Lower lobe of right lung (tissue), 2 donors: ENCODE measurements at regions not wholly inside any gene's neighbourhood (a gene's known extent, or its start where the extent isn't known, plus 50 kb on each side); places are given as distances from the start of the nearest gene placed in this dataset.
A peak's percentile ranks its signal among the peaks of the same experiment; 100 is the strongest.

Source experiments
- ATAC-seq, 2 donors: fragments of 200-7000 bp; cut with Tn5 transposase; one replicate each; pipeline ENCODE4 v1.9.1; 2020 to 2022; ENCODE audit warnings: mild to moderate bottlenecking in 2 of 2, moderate library complexity in 2 of 2
- DNase-seq: peaks from one replicate; pipeline ENCODE4 v3.0.0-alpha.2; 2020
- H3K27ac ChIP-seq: fragments of 200-600 bp; one replicate; pipeline ENCODE4 v1.8.0; 2022
- H3K27me3 ChIP-seq: fragments of 200-600 bp; one replicate; pipeline ENCODE4 v1.8.0; 2022; ENCODE audit warnings: low read depth
- H3K36me3 ChIP-seq: fragments of 200-600 bp; one replicate; pipeline ENCODE4 v1.8.0; 2022; ENCODE audit warnings: mild to moderate bottlenecking
- H3K4me1 ChIP-seq: fragments of 200-600 bp; one replicate; pipeline ENCODE4 v1.8.0; 2022
- H3K4me3 ChIP-seq: fragments of 200-600 bp; one replicate; pipeline ENCODE4 v1.8.0; 2022; ENCODE audit warnings: mild to moderate bottlenecking
- H3K9me3 ChIP-seq: fragments of 200-600 bp; one replicate; pipeline ENCODE4 v1.8.0; 2022
- CTCF ChIP-seq: fragments of 200-600 bp; IDR thresholded peaks from one replicate; pipeline ENCODE4 v1.8.0; 2022; ENCODE audit warnings: antibody characterized with exemption, mild to moderate bottlenecking
- intact Hi-C: fragments of 100-400 bp; cut with DNase I; formaldehyde crosslinking; loops from one replicate; pipeline ENCODE4 v1.11.0; 2022
- donor health status: DM: no; HTN: yes; CAD: no; lungs with severe emphysema.

- Histone ChIP-seq H3K4me3 (no peak overlapping the region), H3K36me3 (peaks cover 9% of the 10 kb centered on the region), H3K27me3 (no peaks in the 10 kb centered on the region), H3K4me1 (peaks cover 4% of the 10 kb centered on the region), H3K9me3 (no peaks in the 10 kb centered on the region), H3K27ac (no peak overlapping the region)
- TF ChIP-seq CTCF, result no peak
- intact Hi-C loops, result no loop called here
- ATAC-seq (no peak), DNase-seq (no peak)
Observed at GRCh38 chr7:22949221-22949620, 64.7 kb downstream of the HYCC1 start.

- intact Hi-C loops, result no loop called here
- Histone ChIP-seq H3K9me3 (no peaks in the 10 kb centered on the region), H3K4me1 (peaks cover 4% of the 10 kb centered on the region), H3K36me3 (peaks cover 9% of the 10 kb centered on the region), H3K4me3 (no peak overlapping the region), H3K27ac (no peak overlapping the region), H3K27me3 (no peaks in the 10 kb centered on the region)
- ATAC-seq, result no peak
- no peak for TF ChIP-seq CTCF
- DNase-seq, result no peak
Observed at GRCh38 chr7:22948770-22949169, 65.2 kb downstream of the HYCC1 start.

- Histone ChIP-seq H3K27me3 (no peaks in the 10 kb centered on the region), H3K27ac (no peak overlapping the region), H3K9me3 (no peaks in the 10 kb centered on the region), H3K4me1 (peaks cover 4% of the 10 kb centered on the region), H3K4me3 (no peak overlapping the region), H3K36me3 (peaks cover 9% of the 10 kb centered on the region)
- ATAC-seq, result no peak
- no peak for DNase-seq
- no peak for TF ChIP-seq CTCF
- intact Hi-C loops, result no loop called here
Observed at GRCh38 chr7:22945584-22945983, 68.3 kb downstream of the HYCC1 start.

GRCh38 chr7:22944510-22944909, 69.4 kb downstream of the HYCC1 start:
- no peak overlapping the region for H3K4me3 ChIP-seq
- ATAC-seq (peak in 1 of 2 donors; percentile 49), DNase-seq (no peak)
- H3K27ac ChIP-seq, result no peak overlapping the region
- no peaks in the 10 kb centered on the region for H3K9me3 ChIP-seq
- no peak for TF ChIP-seq CTCF
- H3K27me3 ChIP-seq, result no peaks in the 10 kb centered on the region
- intact Hi-C loops, result no loop called here
- no peaks in the 10 kb centered on the region for H3K4me1 ChIP-seq
- H3K36me3 ChIP-seq, result peaks cover 9% of the 10 kb centered on the region

- no peaks in the 10 kb centered on the region for H3K27me3 ChIP-seq
- ATAC-seq (peak; percentile 49 to 54), DNase-seq (no peak)
- H3K4me3 ChIP-seq, result no peak overlapping the region
- peaks cover 9% of the 10 kb centered on the region for H3K36me3 ChIP-seq
- H3K9me3 ChIP-seq, result no peaks in the 10 kb centered on the region
- intact Hi-C loops, result no loop called here
- no peak for TF ChIP-seq CTCF
- no peak overlapping the region for H3K27ac ChIP-seq
- no peaks in the 10 kb centered on the region for H3K4me1 ChIP-seq
Observed at GRCh38 chr7:22944022-22944421, 69.9 kb downstream of the HYCC1 start.

GRCh38 chr7:22942191-22942590, 71.7 kb downstream of the HYCC1 start:
- Histone ChIP-seq H3K27ac (no peak overlapping the region), H3K27me3 (no peaks in the 10 kb centered on the region), H3K4me1 (no peaks in the 10 kb centered on the region), H3K4me3 (no peak overlapping the region), H3K9me3 (no peaks in the 10 kb centered on the region), H3K36me3 (peaks cover 9% of the 10 kb centered on the region)
- intact Hi-C loops, result no loop called here
- no peak for ATAC-seq
- no peak for DNase-seq
- no peak for TF ChIP-seq CTCF
